ENCODE measurements at regions not wholly inside any gene's neighbourhood (a gene's known extent, or its start where the extent isn't known, plus 50 kb on each side); places are given as distances from the start of the nearest gene placed in this dataset.

GRCh38 chr4:103292373-103292772 is 94.2 kb upstream of the CENPE start (continued):
- TF ChIP-seq REST (IDR thresholded peaks at IDR 0.05) = no peak
- TF ChIP-seq TAF1 (conservative IDR thresholded peaks at IDR 0.05) = no peak

GRCh38 chr4:103289186-103289585 is 91.0 kb upstream of the CENPE start:
- Histone ChIP-seq H3K9ac (ENCODE audit: low read depth in 1 of 2, low read length in 2 of 2) (no peak overlapping the region), H3K4me1 (ENCODE audit: control insufficient read depth in 4 of 4, insufficient read depth in 4 of 4, low read length in 3 of 4) (no peaks in the 10 kb centered on the region), H3K9me3 (ENCODE audit: control insufficient read depth in 4 of 4, low read length in 3 of 4) (peaks cover 0 to 2% (median 0%) of the 10 kb centered on the region in 4 donors), H3K4me3 (ENCODE audit: low read depth in 1 of 3, low read length in 3 of 3) (no peak overlapping the region), H3K27ac (ENCODE audit: low read depth in 1 of 2, low read length in 2 of 2) (no peak overlapping the region), H3K36me3 (ENCODE audit: control insufficient read depth in 4 of 4, insufficient read depth in 3 of 4, low read depth in 1 of 4, low read length in 3 of 4) (no peaks in the 10 kb centered on the region), H3K27me3 (ENCODE audit: control insufficient read depth in 4 of 4, insufficient read depth in 4 of 4, low read length in 3 of 4) (no peaks in the 10 kb centered on the region)
- TF ChIP-seq YY1 (IDR thresholded peaks at IDR 0.05) (no peak), REST (IDR thresholded peaks at IDR 0.05) (no peak), JUND (IDR thresholded peaks at IDR 0.05) (no peak), HNF4G (IDR thresholded peaks at IDR 0.05) (no peak), FOXA1 (IDR thresholded peaks at IDR 0.05) (no peak), RXRA (IDR thresholded peaks at IDR 0.05) (no peak), FOXA2 (IDR thresholded peaks at IDR 0.05) (no peak), SP1 (IDR thresholded peaks at IDR 0.05) (no peak), GABPA (IDR thresholded peaks at IDR 0.05 in 1 of 2, conservative IDR thresholded peaks at IDR 0.05 in 1 of 2) (no peak), CTCF (IDR thresholded peaks at IDR 0.05; ENCODE audit: low read depth, low read length, missing input control) (no peak)
- DNase-seq (ENCODE audit: low spot score) = no peak
- WGBS = 76% methylated on average over 1 of the region's 1 CpG

GRCh38 chr4:103272174-103272573 is 74.0 kb upstream of the CENPE start:
- DNase-seq (ENCODE audit: low spot score) = no peak
- no peak overlapping the region for H3K9ac ChIP-seq (ENCODE audit: low read depth in 1 of 2, low read length in 2 of 2)
- TF ChIP-seq FOXA2 (IDR thresholded peaks at IDR 0.05) (peak; percentile 11), GABPA (IDR thresholded peaks at IDR 0.05 in 1 of 2, conservative IDR thresholded peaks at IDR 0.05 in 1 of 2) (no peak)

More at GRCh38 chr4:103272174-103272573, 74.0 kb upstream of the CENPE start:
- Histone ChIP-seq H3K36me3 (ENCODE audit: control insufficient read depth in 4 of 4, insufficient read depth in 3 of 4, low read depth in 1 of 4, low read length in 3 of 4) (no peaks in the 10 kb centered on the region), H3K4me3 (ENCODE audit: low read depth in 1 of 3, low read length in 3 of 3) (no peak overlapping the region), H3K4me1 (ENCODE audit: control insufficient read depth in 4 of 4, insufficient read depth in 4 of 4, low read length in 3 of 4) (peaks cover 0 to 10% (median 0%) of the 10 kb centered on the region in 4 donors), H3K9me3 (ENCODE audit: control insufficient read depth in 4 of 4, low read length in 3 of 4) (no peaks in the 10 kb centered on the region), H3K27me3 (ENCODE audit: control insufficient read depth in 4 of 4, insufficient read depth in 4 of 4, low read length in 3 of 4) (no peaks in the 10 kb centered on the region), H3K27ac (ENCODE audit: low read depth in 1 of 2, low read length in 2 of 2) (no peak overlapping the region)

Data from liver (tissue), 8 donors.